Caco-2 (cell line): ENCODE measurements at regions not wholly inside any gene's neighbourhood (a gene's known extent, or its start where the extent isn't known, plus 50 kb on each side); places are given as distances from the start of the nearest gene placed in this dataset.

ENCODE experiments used
- BruUV-seq: library from RNA; stranded (reverse); fragments of 400-500 nt; replicated peaks from 2 replicates; lab custom pipeline; 2021; lab: Mats Ljungman, UMichigan
- CTCF ChIA-PET: fragments of 300-600 bp; sonication (Branson Sonifier 250); formaldehyde crosslinking; loops from one replicate; lab custom pipeline; 2022; ENCODE audit warnings: antibody characterized with exemption; lab: Charles Lee
- POLR2A ChIA-PET: fragments of 300-600 bp; sonication (Branson Sonifier 250); formaldehyde crosslinking; loops from one replicate; lab custom pipeline; 2022; ENCODE audit warnings: antibody characterized with exemption; lab: Charles Lee
- DNase-seq, 2 experiments: peaks; one replicate each; pipeline versions ENCODE4 v3.0.0 to v3.0.0-alpha.2; 2020 to 2022
- H3K27me3 ChIP-seq: replicated peaks from 2 replicates; pipeline ENCODE4 v1.6.0; 2011; ENCODE audit warnings: low read length; ENCODE audit not compliant: control insufficient read depth, insufficient read depth
- H3K36me3 ChIP-seq: 2 replicates; pipeline ENCODE4 v1.5.1; 2011; ENCODE audit warnings: low read length; ENCODE audit not compliant: control insufficient read depth, insufficient read depth
- H3K4me1 ChIP-seq: fragments of 250-450 bp; sonication (Bioruptor Pico); 2 replicates; pipeline ENCODE4 v1.5.1; 2020; ENCODE audit warnings: mild to moderate bottlenecking
- H3K4me3 ChIP-seq: 2 replicates; pipeline ENCODE4 v1.5.1; 2011; ENCODE audit warnings: low read depth, mild to moderate bottlenecking, control low read depth, low read length
- H3K9me3 ChIP-seq: fragments of 250-450 bp; sonication (Bioruptor Pico); 2 replicates; pipeline ENCODE4 v1.5.1; 2020; ENCODE audit warnings: mild to moderate bottlenecking, moderate library complexity
- H3K27ac Mint-ChIP-seq: one replicate; pipeline ENCODE4 v1.8.0; 2022; ENCODE audit warnings: mixed read lengths; ENCODE audit not compliant: unreplicated experiment
- H3K27me3 Mint-ChIP-seq: one replicate; pipeline ENCODE4 v1.8.0; 2022; ENCODE audit warnings: mixed read lengths; ENCODE audit not compliant: insufficient read depth, unreplicated experiment
- H3K36me3 Mint-ChIP-seq: one replicate; pipeline ENCODE4 v1.8.0; 2022; ENCODE audit warnings: mild to moderate bottlenecking, mixed read lengths; ENCODE audit not compliant: insufficient read depth, unreplicated experiment
- H3K4me1 Mint-ChIP-seq: one replicate; pipeline ENCODE4 v1.8.0; 2022; ENCODE audit warnings: low read depth, mixed read lengths; ENCODE audit not compliant: unreplicated experiment
- H3K4me3 Mint-ChIP-seq: one replicate; pipeline ENCODE4 v1.8.0; 2022; ENCODE audit warnings: mild to moderate bottlenecking, moderate library complexity, mixed read lengths; ENCODE audit not compliant: unreplicated experiment
- H3K9me3 Mint-ChIP-seq: one replicate; pipeline ENCODE4 v1.8.0; 2022; ENCODE audit warnings: mixed read lengths; ENCODE audit not compliant: unreplicated experiment
- CTCF ChIP-seq, 2 experiments: fragments of 200-600 bp in 1 of 2; IDR thresholded peaks; 1 replicate in 1 of 2; 2 replicates in 1 of 2; pipeline versions ENCODE4 v1.5.1 to v1.8.0; 2011 to 2022; ENCODE audit warnings: antibody characterized with exemption in 1 of 2, control low read depth in 1 of 2, inconsistent platforms in 1 of 2, low read depth in 1 of 2, low read length in 1 of 2, mild to moderate bottlenecking in 1 of 2, moderate library complexity in 1 of 2; ENCODE audit not compliant: insufficient read depth in 1 of 2, severe bottlenecking in 1 of 2, unreplicated experiment in 1 of 2
- intact Hi-C: fragments of 100-400 bp; cut with micrococcal nuclease; formaldehyde crosslinking; loops from one replicate; pipeline ENCODE4 v1.10.0; 2022; ENCODE audit not compliant: unreplicated experiment

GRCh38 chr12:126935435-126935834 lies 1331.5 kb upstream of the TMEM132C start:
- no peaks in the 10 kb centered on the region for H3K36me3 ChIP-seq
- Mint-ChIP-seq H3K27ac (no peak overlapping the region), H3K9me3 (no peaks in the 10 kb centered on the region), H3K27me3 (no peaks in the 10 kb centered on the region), H3K4me3 (no peak overlapping the region), H3K4me1 (no peaks in the 10 kb centered on the region), H3K36me3 (no peaks in the 10 kb centered on the region)
- DNase-seq = no peak
- POLR2A ChIA-PET = no interaction called here
- intact Hi-C loops = no loop called here
- H3K9me3 ChIP-seq = no peaks in the 10 kb centered on the region
- H3K4me1 ChIP-seq = no peaks in the 10 kb centered on the region
- no peak for TF ChIP-seq CTCF (IDR thresholded peaks at IDR 0.05; ENCODE audit: insufficient read depth in 1 of 2, low read depth in 1 of 2, low read length in 1 of 2, severe bottlenecking in 1 of 2, unreplicated experiment in 1 of 2)
- H3K27me3 ChIP-seq = no peaks in the 10 kb centered on the region
- H3K4me3 ChIP-seq = no peak overlapping the region
- no TSS peak for BruUV-seq
- CTCF ChIA-PET = no interaction called here

- H3K27ac Mint-ChIP-seq = no peak overlapping the region
These were observed 1330.7 kb upstream of the TMEM132C start for GRCh38 chr12:126936181-126936851.

GRCh38 chr12:126937431-126937830 lies 1329.5 kb upstream of the TMEM132C start:
- Mint-ChIP-seq H3K9me3 (no peaks in the 10 kb centered on the region), H3K27ac (no peak overlapping the region), H3K4me1 (no peaks in the 10 kb centered on the region), H3K36me3 (no peaks in the 10 kb centered on the region), H3K27me3 (no peaks in the 10 kb centered on the region), H3K4me3 (no peak overlapping the region)
- intact Hi-C loops = no loop called here
- DNase-seq = no peak
- H3K27me3 ChIP-seq = no peaks in the 10 kb centered on the region
- H3K36me3 ChIP-seq = no peaks in the 10 kb centered on the region
- no peak overlapping the region for H3K4me3 ChIP-seq
- ChIA-PET POLR2A (no interaction called here), CTCF (no interaction called here)
- no TSS peak for BruUV-seq
- H3K4me1 ChIP-seq = no peaks in the 10 kb centered on the region
- H3K9me3 ChIP-seq = no peaks in the 10 kb centered on the region
- TF ChIP-seq CTCF (IDR thresholded peaks at IDR 0.05; ENCODE audit: insufficient read depth in 1 of 2, low read depth in 1 of 2, low read length in 1 of 2, severe bottlenecking in 1 of 2, unreplicated experiment in 1 of 2) = no peak

More at GRCh38 chr12:126936181-126936851, 1330.7 kb upstream of the TMEM132C start:
- no peaks in the 10 kb centered on the region for H3K36me3 Mint-ChIP-seq
- H3K36me3 ChIP-seq = no peaks in the 10 kb centered on the region
- ChIA-PET POLR2A (no interaction called here), CTCF (no interaction called here)
- no peak overlapping the region for H3K4me3 ChIP-seq
- no peaks in the 10 kb centered on the region for H3K9me3 ChIP-seq
- DNase-seq = no peak
- no peaks in the 10 kb centered on the region for H3K4me1 Mint-ChIP-seq
- H3K4me3 Mint-ChIP-seq = no peak overlapping the region
- intact Hi-C loops = no loop called here
- no peak for TF ChIP-seq CTCF (IDR thresholded peaks at IDR 0.05; ENCODE audit: insufficient read depth in 1 of 2, low read depth in 1 of 2, low read length in 1 of 2, severe bottlenecking in 1 of 2, unreplicated experiment in 1 of 2)
- no TSS peak for BruUV-seq
- H3K9me3 Mint-ChIP-seq = no peaks in the 10 kb centered on the region
- H3K27me3 Mint-ChIP-seq = no peaks in the 10 kb centered on the region
- H3K27me3 ChIP-seq = no peaks in the 10 kb centered on the region
- no peaks in the 10 kb centered on the region for H3K4me1 ChIP-seq
